H9 (cell line): ENCODE measurements at regions not wholly inside any gene's neighbourhood (a gene's known extent, or its start where the extent isn't known, plus 50 kb on each side); places are given as distances from the start of the nearest gene placed in this dataset.

Source experiments
- DNase-seq: peaks from one replicate; pipeline ENCODE4 v3.0.0-alpha.2; 2017
- H2AFZ ChIP-seq: one replicate; pipeline ENCODE4 v1.6.1; 2013; ENCODE audit warnings: mild to moderate bottlenecking, low read length, control low read depth, moderate library complexity
- H2AK5ac ChIP-seq: 2 replicates; pipeline ENCODE4 v1.6.1; 2013; ENCODE audit warnings: low read length, control low read depth, mixed read lengths; ENCODE audit not compliant: insufficient read length
- H2BK120ac ChIP-seq: one replicate; pipeline ENCODE4 v1.6.1; 2013; ENCODE audit warnings: low read depth, mild to moderate bottlenecking, low read length, control low read depth, inconsistent platforms; ENCODE audit not compliant: poor library complexity, severe bottlenecking
- H2BK12ac ChIP-seq: 2 replicates; pipeline ENCODE4 v1.6.1; 2013; ENCODE audit warnings: low read length, control low read depth, mixed read lengths, low read depth; ENCODE audit not compliant: insufficient read length
- H2BK15ac ChIP-seq: 2 replicates; pipeline ENCODE4 v1.6.1; 2013; ENCODE audit warnings: low read depth, low read length, control low read depth
- H2BK20ac ChIP-seq: one replicate; pipeline ENCODE4 v1.6.1; 2013; ENCODE audit warnings: low read depth, mild to moderate bottlenecking, low read length, control low read depth, inconsistent platforms; ENCODE audit not compliant: poor library complexity, severe bottlenecking
- H2BK5ac ChIP-seq: 2 replicates; pipeline ENCODE4 v1.6.1; 2013; ENCODE audit warnings: low read length, control low read depth, mixed read lengths; ENCODE audit not compliant: insufficient read length
- H3K14ac ChIP-seq: 2 replicates; pipeline ENCODE4 v1.6.1; 2013; ENCODE audit warnings: low read length, control low read depth; ENCODE audit not compliant: insufficient read depth
- H3K18ac ChIP-seq: 2 replicates; pipeline ENCODE4 v1.6.1; 2013; ENCODE audit warnings: low read depth, mild to moderate bottlenecking, mixed read lengths, low read length, control low read depth; ENCODE audit not compliant: insufficient read length
- H3K23ac ChIP-seq: 2 replicates; pipeline ENCODE4 v1.6.1; 2013; ENCODE audit warnings: low read length, control low read depth, mixed read lengths, low read depth; ENCODE audit not compliant: insufficient read length
- H3K23me2 ChIP-seq: 2 replicates; pipeline ENCODE4 v1.6.1; 2013; ENCODE audit warnings: low read depth, mild to moderate bottlenecking, mixed read lengths, low read length, control low read depth; ENCODE audit not compliant: insufficient read length, poor library complexity, severe bottlenecking
- H3K27ac ChIP-seq: 2 replicates; pipeline ENCODE4 v1.5.1; 2013; ENCODE audit warnings: low read length, control low read depth, mixed read lengths, low read depth; ENCODE audit not compliant: insufficient read length
- H3K27me3 ChIP-seq: 2 replicates; pipeline ENCODE4 v1.6.1; 2013; ENCODE audit warnings: low read length, control low read depth, inconsistent platforms; ENCODE audit not compliant: insufficient read depth
- H3K4ac ChIP-seq: 2 replicates; pipeline ENCODE4 v1.6.1; 2013; ENCODE audit warnings: low read depth, mild to moderate bottlenecking, control low read depth, inconsistent platforms, low read length, moderate library complexity
- H3K4me1 ChIP-seq: 2 replicates; pipeline ENCODE4 v1.6.1; 2013; ENCODE audit warnings: low read length, control low read depth, inconsistent platforms; ENCODE audit not compliant: insufficient read depth
- H3K4me2 ChIP-seq: 2 replicates; pipeline ENCODE4 v1.6.1; 2013; ENCODE audit warnings: low read length, control low read depth, mixed read lengths; ENCODE audit not compliant: insufficient read length, insufficient read depth
- H3K56ac ChIP-seq: 2 replicates; pipeline ENCODE4 v1.6.1; 2013; ENCODE audit warnings: low read depth, mild to moderate bottlenecking, mixed read lengths, low read length, control low read depth; ENCODE audit not compliant: insufficient read length
- H3K79me1 ChIP-seq: 2 replicates; pipeline ENCODE4 v1.6.1; 2013; ENCODE audit warnings: low read depth, mild to moderate bottlenecking, moderate library complexity, low read length, control low read depth, inconsistent platforms; ENCODE audit not compliant: insufficient read depth, poor library complexity, severe bottlenecking
- H3K79me2 ChIP-seq: 2 replicates; pipeline ENCODE4 v1.6.1; 2013; ENCODE audit warnings: low read length, control low read depth, inconsistent platforms; ENCODE audit not compliant: insufficient read depth
- H3K9ac ChIP-seq: 2 replicates; pipeline ENCODE4 v1.6.1; 2013; ENCODE audit warnings: low read length, control low read depth, mixed read lengths; ENCODE audit not compliant: insufficient read length; ENCODE audit errors: extremely low read depth
- H3K9me3 ChIP-seq: one replicate; pipeline ENCODE4 v1.6.1; 2013; ENCODE audit warnings: low read depth, low read length, inconsistent platforms; ENCODE audit not compliant: control insufficient read depth
- H3T11ph ChIP-seq: one replicate; pipeline ENCODE4 v1.6.1; 2013; ENCODE audit warnings: mild to moderate bottlenecking, low read length, control low read depth, inconsistent platforms
- H4K20me1 ChIP-seq: one replicate; pipeline ENCODE4 v1.6.1; 2013; ENCODE audit not compliant: control insufficient read depth, insufficient read length, insufficient read depth
- H4K5ac ChIP-seq: 2 replicates; pipeline ENCODE4 v1.6.1; 2013; ENCODE audit warnings: low read depth, mild to moderate bottlenecking, mixed read lengths, low read length, control low read depth; ENCODE audit not compliant: insufficient read length
- H4K8ac ChIP-seq: replicated peaks from 2 replicates; pipeline ENCODE4 v1.6.1; 2013; ENCODE audit warnings: low read length, control low read depth, mixed read lengths, low read depth; ENCODE audit not compliant: insufficient read length
- H4K91ac ChIP-seq: 2 replicates; pipeline ENCODE4 v1.6.1; 2013; ENCODE audit warnings: low read depth, mild to moderate bottlenecking, moderate library complexity, mixed read lengths, low read length, control low read depth; ENCODE audit not compliant: insufficient read length
- H3K27ac Mint-ChIP-seq, 3 experiments: 2 replicates in 2 of 3; 3 replicates in 1 of 3; pipeline ENCODE4 v1.8.0; 2020 to 2021; ENCODE audit warnings: mixed read lengths in 3 of 3, mild to moderate bottlenecking in 1 of 3, moderate library complexity in 1 of 3
- H3K27me3 Mint-ChIP-seq: 2 replicates; pipeline ENCODE4 v1.8.0; 2021; ENCODE audit warnings: low read depth, mild to moderate bottlenecking, moderate library complexity, mixed read lengths
- H3K36me3 Mint-ChIP-seq, 3 experiments: 2 replicates in 2 of 3; 3 replicates in 1 of 3; pipeline ENCODE4 v1.8.0; 2020 to 2021; ENCODE audit warnings: low read depth in 3 of 3, mixed read lengths in 3 of 3; ENCODE audit not compliant: insufficient read depth in 1 of 3
- H3K4me1 Mint-ChIP-seq, 2 experiments: 2 replicates each; pipeline ENCODE4 v1.8.0; 2020; ENCODE audit warnings: mixed read lengths in 2 of 2
- H3K4me3 Mint-ChIP-seq, 2 experiments: 2 replicates in 1 of 2; 3 replicates in 1 of 2; pipeline ENCODE4 v1.8.0; 2020 to 2021; ENCODE audit warnings: mild to moderate bottlenecking in 2 of 2, mixed read lengths in 2 of 2, moderate library complexity in 1 of 2
- H3K9me3 Mint-ChIP-seq, 2 experiments: 2 replicates in 1 of 2; 3 replicates in 1 of 2; pipeline ENCODE4 v1.8.0; 2020; ENCODE audit warnings: mild to moderate bottlenecking in 2 of 2, mixed read lengths in 2 of 2, moderate library complexity in 1 of 2
- CTCF ChIP-seq: fragments of 200-600 bp; sonication (generic); conservative IDR thresholded peaks from 3 replicates; pipeline ENCODE4 v1.8.0; 2021; ENCODE audit warnings: antibody characterized with exemption, mild to moderate bottlenecking
- WGBS: extraction: QIAGEN DNeasy Blood & Tissue Kit; methylation state at CpG from one replicate; pipeline ENCODE4 v1.1.7; 2013; ENCODE audit warnings: missing lambda C conversion rate, low lambda C conversion rate, mixed read lengths; ENCODE audit not compliant: insufficient read length; ENCODE audit errors: extremely low coverage; 5-methylcytosine and 5-hydroxymethylcytosine counted together

DNA sequence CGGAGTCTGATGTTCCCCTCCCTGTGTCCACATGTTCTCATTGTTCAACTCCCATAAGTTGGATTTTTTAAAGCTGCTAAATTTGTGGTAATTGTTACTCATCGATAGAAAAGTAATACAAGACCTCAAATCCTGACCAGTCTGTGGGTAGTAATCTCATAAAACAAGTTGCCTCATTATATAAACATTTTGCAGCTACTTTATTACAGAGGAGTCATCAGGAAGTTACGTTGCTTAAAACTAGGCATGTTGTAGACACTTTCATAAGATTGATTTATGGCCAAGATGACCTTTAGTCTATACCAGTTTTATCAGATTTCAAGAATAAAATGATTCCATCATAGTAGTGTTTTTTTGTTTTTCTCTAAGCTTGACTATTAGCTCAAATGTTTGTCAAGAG is 208.8 kb downstream of the GIPC2 start:
- Mint-ChIP-seq H3K9me3 (no peaks in the 10 kb centered on the region), H3K4me1 (0 out of 4 replicates have a peak, but pooled peaks cover 0 to 4% of the 10 kb centered on the region in 2 experiments), H3K36me3 (no peaks in the 10 kb centered on the region), H3K4me3 (no peak overlapping the region), H3K27ac (no peak overlapping the region), H3K27me3 (peaks cover 97% of the 10 kb centered on the region)
- Histone ChIP-seq H4K8ac (no peak overlapping the region), H3K79me1 (no peaks in the 10 kb centered on the region), H3K27me3 (no peaks in the 10 kb centered on the region), H4K20me1 (no peaks in the 10 kb centered on the region), H3K79me2 (no peaks in the 10 kb centered on the region), H3K56ac (no peak overlapping the region), H3K4me1 (no peaks in the 10 kb centered on the region), H3T11ph (no peak overlapping the region), H3K4ac (no peak overlapping the region), H4K5ac (no peak overlapping the region), H3K27ac (no peak overlapping the region), H3K23me2 (no peaks in the 10 kb centered on the region), H2BK5ac (no peak overlapping the region), H3K14ac (no peak overlapping the region), H2BK20ac (no peak overlapping the region), H2AK5ac (no peak overlapping the region), H3K9me3 (no peaks in the 10 kb centered on the region), H2BK120ac (no peak overlapping the region), H2BK12ac (no peak overlapping the region), H2AFZ (no peak overlapping the region), H3K9ac (no peak overlapping the region), H3K4me2 (no peak overlapping the region), H4K91ac (no peak overlapping the region), H3K18ac (no peak overlapping the region), H2BK15ac (no peak overlapping the region), H3K23ac (no peak overlapping the region)
- no CpG with 5 or more reads among the region's 3 CpGs for WGBS
- DNase-seq: no peak
- no peak for TF ChIP-seq CTCF
